Stimulated activated naive B cell treated with anti-CD40 and anti-IgM and Interleukin-4, amounts not matched to agents 10 μg/mL and 1 μg/mL and 100 μg/mL, for 72 hours (primary cell): ENCODE measurements at regions not wholly inside any gene's neighbourhood (a gene's known extent, or its start where the extent isn't known, plus 50 kb on each side); places are given as distances from the start of the nearest gene placed in this dataset.

Experiments used
- ATAC-seq, 2 donors: fragments of 150-1000 bp; cut with Tn5 transposase; replicated peaks; 2 replicates each; pipeline ENCODE4 v1.10.0; 2021; ENCODE audit warnings: moderate library complexity in 1 of 2
- DNase-seq: peaks from one replicate; pipeline ENCODE4 v3.0.0; 2021
- H3K27ac Mint-ChIP-seq: one replicate; pipeline ENCODE4 v1.8.0; 2022; ENCODE audit warnings: mild to moderate bottlenecking, mixed read lengths
- H3K27me3 Mint-ChIP-seq, 2 donors: one replicate each; pipeline ENCODE4 v1.8.0; 2022; ENCODE audit warnings: mixed read lengths in 2 of 2
- H3K36me3 Mint-ChIP-seq, 2 donors: one replicate each; pipeline ENCODE4 v1.8.0; 2022; ENCODE audit warnings: mixed read lengths in 2 of 2, mild to moderate bottlenecking in 1 of 2
- H3K4me1 Mint-ChIP-seq, 2 donors: one replicate each; pipeline ENCODE4 v1.8.0; 2022; ENCODE audit warnings: mixed read lengths in 2 of 2, mild to moderate bottlenecking in 1 of 2
- H3K4me3 Mint-ChIP-seq, 2 donors: one replicate each; pipeline ENCODE4 v1.8.0; 2022; ENCODE audit warnings: mild to moderate bottlenecking in 2 of 2, mixed read lengths in 2 of 2, moderate library complexity in 1 of 2
- H3K9me3 Mint-ChIP-seq, 2 donors: one replicate each; pipeline ENCODE4 v1.8.0; 2022; ENCODE audit warnings: mixed read lengths in 2 of 2, mild to moderate bottlenecking in 1 of 2

GRCh38 chr16:87051526-87052320 lies 265.5 kb downstream of the C16orf95 start:
- Mint-ChIP-seq H3K27me3 (peaks cover 11 to 35% of the 10 kb centered on the region in 2 donors), H3K9me3 (peaks cover 8% of the 10 kb centered on the region in 2 donors), H3K4me1 (no peaks in the 10 kb centered on the region), H3K27ac (no peak overlapping the region), H3K4me3 (no peak overlapping the region), H3K36me3 (no peaks in the 10 kb centered on the region)
- no peak for ATAC-seq
- DNase-seq = no peak

DNA sequence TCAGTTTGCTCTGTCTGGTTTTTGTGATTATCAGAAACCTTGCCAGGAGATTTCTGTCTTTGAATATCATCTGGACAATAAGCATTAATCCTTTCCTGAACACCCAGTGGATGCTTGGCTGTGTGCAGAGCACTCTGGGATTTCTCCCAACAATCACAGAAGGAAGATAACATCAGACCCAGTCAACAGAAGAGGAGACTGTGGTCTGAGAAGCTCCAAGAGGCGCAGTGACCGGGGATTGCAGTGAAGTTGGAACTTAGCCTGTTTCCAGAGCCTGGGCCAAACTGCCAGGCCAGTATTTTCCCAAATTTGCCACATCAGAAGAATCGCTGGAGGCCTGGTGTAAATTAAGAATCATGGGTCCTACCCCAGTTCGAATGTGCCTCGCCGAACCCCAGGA lies 264.7 kb downstream of the C16orf95 start:
- no peak for DNase-seq
- no peak overlapping the region for H3K27ac Mint-ChIP-seq
- no peaks in the 10 kb centered on the region for H3K4me1 Mint-ChIP-seq
- peaks cover 11 to 35% of the 10 kb centered on the region in 2 donors for H3K27me3 Mint-ChIP-seq
- no peak for ATAC-seq
- peaks cover 8% of the 10 kb centered on the region in 2 donors for H3K9me3 Mint-ChIP-seq
- H3K36me3 Mint-ChIP-seq = no peaks in the 10 kb centered on the region
- no peak overlapping the region for H3K4me3 Mint-ChIP-seq

GRCh38 chr16:87053016-87053982 lies 263.9 kb downstream of the C16orf95 start:
- H3K9me3 Mint-ChIP-seq = peaks cover 8% of the 10 kb centered on the region in 2 donors
- peaks cover 13 to 37% of the 10 kb centered on the region in 2 donors for H3K27me3 Mint-ChIP-seq
- no peak for ATAC-seq
- DNase-seq = no peak
- no peak overlapping the region for H3K4me3 Mint-ChIP-seq
- no peaks in the 10 kb centered on the region for H3K4me1 Mint-ChIP-seq
- H3K36me3 Mint-ChIP-seq = no peaks in the 10 kb centered on the region
- H3K27ac Mint-ChIP-seq = no peak overlapping the region

DNA sequence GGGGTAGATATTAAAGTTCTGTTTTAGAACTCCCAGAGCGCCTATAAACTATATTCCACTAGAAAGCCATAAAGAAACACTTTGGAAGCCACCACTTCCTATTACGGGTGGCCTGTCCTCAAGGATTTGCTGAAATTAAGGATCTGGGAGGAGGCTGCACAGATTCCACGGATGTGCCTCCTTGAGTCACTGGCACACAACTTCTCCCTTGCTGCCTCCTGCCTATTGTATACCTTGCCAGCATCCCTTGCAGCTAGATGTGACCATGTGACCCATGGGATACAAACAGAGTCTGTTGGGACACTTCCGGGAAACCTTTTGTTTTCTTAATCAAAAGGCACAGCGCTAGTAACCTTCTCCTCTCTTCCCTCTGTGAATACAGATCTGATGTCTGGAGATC lies 263.0 kb downstream of the C16orf95 start:
- Mint-ChIP-seq H3K9me3 (peaks cover 5 to 8% of the 10 kb centered on the region in 2 donors), H3K4me1 (no peaks in the 10 kb centered on the region), H3K27ac (no peak overlapping the region), H3K36me3 (no peaks in the 10 kb centered on the region), H3K27me3 (peaks cover 22 to 45% of the 10 kb centered on the region in 2 donors), H3K4me3 (no peak overlapping the region)
- no peak for DNase-seq
- no peak for ATAC-seq

GRCh38 chr16:87054856-87055255 lies 262.3 kb downstream of the C16orf95 start:
- H3K9me3 Mint-ChIP-seq = peaks cover 3 to 4% of the 10 kb centered on the region in 2 donors
- DNase-seq (no peak), ATAC-seq (no peak)
- no peak overlapping the region for H3K4me3 Mint-ChIP-seq
- peaks cover 27 to 45% of the 10 kb centered on the region in 2 donors for H3K27me3 Mint-ChIP-seq
- no peaks in the 10 kb centered on the region for H3K4me1 Mint-ChIP-seq
- H3K36me3 Mint-ChIP-seq = no peaks in the 10 kb centered on the region
- no peak overlapping the region for H3K27ac Mint-ChIP-seq

- Mint-ChIP-seq H3K4me1 (no peaks in the 10 kb centered on the region), H3K36me3 (no peaks in the 10 kb centered on the region), H3K27ac (no peak overlapping the region), H3K9me3 (peaks cover 1 to 4% of the 10 kb centered on the region in 2 donors), H3K4me3 (no peak overlapping the region), H3K27me3 (peaks cover 33 to 45% of the 10 kb centered on the region in 2 donors)
- ATAC-seq (no peak), DNase-seq (no peak)
Observed at GRCh38 chr16:87056083-87056482, 261.1 kb downstream of the C16orf95 start.

- DNase-seq = no peak
- no peak overlapping the region for H3K4me3 Mint-ChIP-seq
- peaks cover 1 to 4% of the 10 kb centered on the region in 2 donors for H3K9me3 Mint-ChIP-seq
- H3K27me3 Mint-ChIP-seq = peaks cover 33 to 41% of the 10 kb centered on the region in 2 donors
- H3K27ac Mint-ChIP-seq = no peak overlapping the region
- no peaks in the 10 kb centered on the region for H3K4me1 Mint-ChIP-seq
- no peak for ATAC-seq
- H3K36me3 Mint-ChIP-seq = no peaks in the 10 kb centered on the region
Observed at GRCh38 chr16:87056551-87056950, 260.6 kb downstream of the C16orf95 start.

- Mint-ChIP-seq H3K27me3 (peaks cover 33 to 37% of the 10 kb centered on the region in 2 donors), H3K27ac (no peak overlapping the region), H3K4me1 (no peaks in the 10 kb centered on the region), H3K4me3 (no peak overlapping the region), H3K9me3 (peaks cover 1 to 4% of the 10 kb centered on the region in 2 donors), H3K36me3 (no peaks in the 10 kb centered on the region)
- no peak for ATAC-seq
- no peak for DNase-seq
Observed at GRCh38 chr16:87057211-87057881, 259.8 kb downstream of the C16orf95 start.

- ATAC-seq (no peak), DNase-seq (no peak)
- H3K27ac Mint-ChIP-seq = no peak overlapping the region
- no peak overlapping the region for H3K4me3 Mint-ChIP-seq
- peaks cover 1 to 4% of the 10 kb centered on the region in 2 donors for H3K9me3 Mint-ChIP-seq
- H3K36me3 Mint-ChIP-seq = no peaks in the 10 kb centered on the region
- peaks cover 37 to 39% of the 10 kb centered on the region in 2 donors for H3K27me3 Mint-ChIP-seq
- no peaks in the 10 kb centered on the region for H3K4me1 Mint-ChIP-seq
Observed at GRCh38 chr16:87057951-87058560, 259.1 kb downstream of the C16orf95 start.

GRCh38 chr16:87058728-87059250 lies 258.4 kb downstream of the C16orf95 start:
- no peak for DNase-seq
- Mint-ChIP-seq H3K27ac (no peak overlapping the region), H3K27me3 (peaks cover 37 to 42% of the 10 kb centered on the region in 2 donors), H3K36me3 (no peaks in the 10 kb centered on the region), H3K4me3 (no peak overlapping the region), H3K9me3 (peaks cover 1 to 4% of the 10 kb centered on the region in 2 donors), H3K4me1 (no peaks in the 10 kb centered on the region)
- no peak for ATAC-seq

GRCh38 chr16:87060034-87060986 lies 256.9 kb downstream of the C16orf95 start:
- no peak overlapping the region for H3K4me3 Mint-ChIP-seq
- no peak for ATAC-seq
- H3K27ac Mint-ChIP-seq = no peak overlapping the region
- H3K27me3 Mint-ChIP-seq = peaks cover 41 to 45% of the 10 kb centered on the region in 2 donors
- H3K4me1 Mint-ChIP-seq = peaks cover 2 to 3% of the 10 kb centered on the region in 2 donors
- H3K36me3 Mint-ChIP-seq = no peaks in the 10 kb centered on the region
- no peak for DNase-seq
- H3K9me3 Mint-ChIP-seq = no peaks in the 10 kb centered on the region

GRCh38 chr16:87061243-87061920 lies 255.8 kb downstream of the C16orf95 start:
- peaks cover 48 to 54% of the 10 kb centered on the region in 2 donors for H3K27me3 Mint-ChIP-seq
- no peak overlapping the region for H3K4me3 Mint-ChIP-seq
- H3K9me3 Mint-ChIP-seq = no peaks in the 10 kb centered on the region
- DNase-seq (no peak), ATAC-seq (no peak)
- no peaks in the 10 kb centered on the region for H3K36me3 Mint-ChIP-seq
- peaks cover 7 to 12% of the 10 kb centered on the region in 2 donors for H3K4me1 Mint-ChIP-seq
- no peak overlapping the region for H3K27ac Mint-ChIP-seq
